GM12891 (cell line): ENCODE measurements at regions not wholly inside any gene's neighbourhood (a gene's known extent, or its start where the extent isn't known, plus 50 kb on each side); places are given as distances from the start of the nearest gene placed in this dataset.

Source experiments
- POLR2A ChIP-seq: IDR thresholded peaks from 2 replicates; pipeline ENCODE4 v1.6.1; 2011; ENCODE audit warnings: low read depth, low read length, control low read depth
- POLR2AphosphoS5 ChIP-seq: IDR thresholded peaks from 2 replicates; pipeline ENCODE4 v1.6.1; 2011; ENCODE audit warnings: low read depth, low read length, control low read depth
- TAF1 ChIP-seq: IDR thresholded peaks from 2 replicates; pipeline ENCODE4 v1.6.1; 2011; ENCODE audit warnings: low read depth, low read length, control low read depth

- TF ChIP-seq POLR2A (no peak), POLR2AphosphoS5 (no peak), TAF1 (no peak)
Observed at GRCh38 chr3:115351193-115351592, 204.1 kb upstream of the ZBTB20 start.
